ENCODE measurements at regions not wholly inside any gene's neighbourhood (a gene's known extent, or its start where the extent isn't known, plus 50 kb on each side); places are given as distances from the start of the nearest gene placed in this dataset.

- DNase-seq = no peak
Measured at GRCh38 chr2:120441744-120442471, 96.0 kb downstream of the INHBB start.

DNA sequence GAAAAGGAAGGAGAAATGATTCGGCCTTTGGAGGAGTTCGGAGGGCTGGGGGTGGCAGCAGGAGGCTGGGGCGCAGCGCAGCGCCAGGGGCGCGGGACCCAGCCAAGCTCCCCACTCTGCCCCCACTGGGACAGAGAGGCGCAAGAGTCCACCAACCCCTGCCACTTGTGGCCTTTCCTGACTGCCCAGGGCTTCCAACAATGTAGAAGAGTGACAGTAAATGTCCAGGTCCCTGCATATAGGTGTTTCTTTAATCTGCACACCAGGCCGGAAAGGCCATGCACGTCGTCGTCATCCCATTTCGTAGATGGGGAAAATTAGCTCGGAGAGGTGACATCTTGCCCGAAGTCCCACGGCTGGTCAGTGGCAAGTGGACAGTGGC lies 96.6 kb downstream of the INHBB start:
- no peak for DNase-seq

DNA sequence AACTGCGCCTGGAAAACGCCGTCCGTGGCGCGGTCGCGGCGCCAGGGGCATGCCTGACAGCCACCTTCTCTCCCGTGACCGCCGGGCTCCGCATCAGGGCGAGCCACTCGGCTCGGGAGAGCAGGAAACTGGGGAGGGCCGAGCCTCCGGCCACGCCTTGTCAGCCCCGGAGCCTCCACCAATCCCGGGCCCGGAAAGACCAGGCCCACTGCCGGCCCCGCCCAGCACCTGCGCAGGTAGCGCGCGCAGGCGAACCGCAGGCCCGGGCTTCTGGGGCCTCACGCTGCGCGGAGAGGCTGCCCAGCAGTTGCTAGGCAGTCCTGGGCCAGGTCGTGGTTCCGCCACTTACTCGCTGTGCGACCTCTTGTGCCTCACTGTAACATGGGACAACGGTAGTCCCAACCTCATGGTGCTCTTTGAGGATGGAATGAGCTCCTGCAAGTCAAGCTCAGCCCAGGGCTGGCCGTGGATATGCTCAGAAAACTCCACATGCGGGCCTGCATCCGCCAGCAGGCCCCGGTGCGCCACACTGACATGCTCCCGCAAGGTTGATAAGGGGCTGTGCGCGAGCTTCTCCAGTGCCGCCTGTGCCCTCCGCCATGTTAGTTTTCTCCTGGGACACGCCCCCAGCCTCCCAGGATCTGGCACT lies 97.1 kb downstream of the INHBB start:
- DNase-seq = no peak

DNA sequence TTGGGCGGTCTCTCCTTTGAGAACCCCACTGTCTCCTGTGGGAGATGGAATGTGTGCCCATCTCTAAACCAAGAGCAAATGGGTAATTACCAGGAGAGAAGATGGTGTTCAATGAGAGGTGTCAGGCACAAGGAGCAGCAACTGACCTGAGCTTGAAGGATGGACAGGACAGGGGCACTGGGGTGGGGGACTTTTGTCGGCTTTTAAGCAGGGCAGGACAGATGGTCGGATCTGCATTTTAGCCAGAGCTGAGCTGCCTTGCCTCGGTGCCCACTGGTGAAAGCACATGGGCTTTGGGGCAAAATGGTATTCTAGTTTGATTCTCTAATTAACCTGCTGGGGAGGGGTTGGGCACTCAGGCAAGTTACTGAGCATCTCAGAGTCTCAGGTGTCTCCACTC lies 98.0 kb downstream of the INHBB start:
- no peak for DNase-seq

GRCh38 chr2:120444691-120445240 lies 98.8 kb downstream of the INHBB start:
- no peak for DNase-seq

DNA sequence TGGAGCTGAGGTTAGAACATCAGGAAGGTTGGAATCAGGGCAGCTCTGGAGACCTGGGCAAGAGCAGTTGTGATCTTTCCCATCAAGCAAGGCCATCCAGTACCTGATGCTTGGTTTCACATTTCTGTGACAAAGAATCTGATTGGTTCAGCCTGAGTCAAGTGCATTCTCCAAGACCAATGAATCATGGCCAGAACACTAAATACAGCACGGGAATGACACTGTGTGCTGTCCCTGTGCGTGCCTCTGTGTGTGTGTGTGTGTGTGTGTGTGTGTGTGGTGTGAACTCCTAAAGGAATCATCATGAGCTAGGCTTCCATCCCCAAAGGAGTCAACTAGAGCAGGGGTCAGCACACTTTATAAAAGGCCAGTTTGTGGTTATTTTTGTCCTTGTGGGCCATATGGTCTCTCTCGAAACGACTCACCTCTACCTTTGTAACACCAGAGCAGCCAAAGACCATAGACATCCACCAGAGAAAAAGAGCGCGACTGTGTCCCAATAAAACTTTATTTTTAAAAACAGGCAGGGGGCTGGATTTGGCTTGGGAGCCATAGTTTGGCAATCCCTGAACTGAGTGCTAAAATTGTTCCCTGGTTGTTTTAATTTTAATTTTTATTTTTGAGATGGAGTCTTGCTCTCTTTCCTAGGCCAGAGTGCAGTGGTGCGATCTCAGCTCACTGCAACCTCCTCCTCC lies 99.7 kb downstream of the INHBB start:
- no peak for DNase-seq

DNA sequence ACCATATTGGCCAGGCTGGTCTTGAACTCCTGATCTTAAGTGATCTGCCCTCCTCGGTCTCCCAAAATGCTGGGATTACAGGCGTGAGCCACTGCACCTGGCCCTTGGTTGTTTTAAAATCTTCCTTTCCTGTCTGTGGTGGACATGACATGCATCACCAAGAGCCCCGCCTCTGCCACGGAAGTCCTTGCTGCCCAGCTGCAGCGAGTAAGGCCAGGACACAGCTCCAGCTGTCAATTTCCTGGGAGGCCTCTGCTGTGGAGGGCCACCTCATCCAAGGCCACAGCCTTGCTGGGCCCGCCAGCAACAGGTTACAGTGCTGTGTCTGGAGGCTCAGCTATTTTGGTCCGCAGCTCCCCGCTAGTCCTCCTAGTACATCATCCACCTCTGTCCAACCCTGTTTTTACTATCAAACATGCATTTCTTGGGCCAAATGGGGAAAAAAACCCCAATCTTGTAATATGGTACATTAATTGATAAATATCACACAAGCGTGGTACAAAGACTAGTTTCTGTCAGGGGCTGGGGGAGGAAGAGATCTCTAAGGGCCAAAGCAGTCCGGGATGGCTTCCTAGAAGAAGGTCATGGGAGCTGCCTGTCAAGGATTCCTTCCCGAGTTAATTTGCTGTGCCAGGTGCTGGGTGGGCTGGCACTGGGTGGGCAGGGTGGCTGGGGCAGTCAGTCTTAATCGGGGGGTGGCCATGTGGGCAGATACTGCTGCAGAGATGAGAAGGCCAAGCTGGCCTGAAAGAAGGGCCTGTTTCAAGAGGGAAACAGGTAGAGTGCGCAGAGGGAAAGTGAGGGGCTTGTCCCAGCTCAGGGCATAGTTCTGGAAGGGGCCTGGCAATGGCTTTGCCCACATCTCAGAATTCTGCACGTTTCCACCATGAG lies 100.5 kb downstream of the INHBB start:
- no peak for DNase-seq

- DNase-seq = no peak
Measured at GRCh38 chr2:120447127-120447785, 101.3 kb downstream of the INHBB start.

- no peak for DNase-seq
Measured at GRCh38 chr2:120448436-120448835, 102.5 kb downstream of the INHBB start.

DNA sequence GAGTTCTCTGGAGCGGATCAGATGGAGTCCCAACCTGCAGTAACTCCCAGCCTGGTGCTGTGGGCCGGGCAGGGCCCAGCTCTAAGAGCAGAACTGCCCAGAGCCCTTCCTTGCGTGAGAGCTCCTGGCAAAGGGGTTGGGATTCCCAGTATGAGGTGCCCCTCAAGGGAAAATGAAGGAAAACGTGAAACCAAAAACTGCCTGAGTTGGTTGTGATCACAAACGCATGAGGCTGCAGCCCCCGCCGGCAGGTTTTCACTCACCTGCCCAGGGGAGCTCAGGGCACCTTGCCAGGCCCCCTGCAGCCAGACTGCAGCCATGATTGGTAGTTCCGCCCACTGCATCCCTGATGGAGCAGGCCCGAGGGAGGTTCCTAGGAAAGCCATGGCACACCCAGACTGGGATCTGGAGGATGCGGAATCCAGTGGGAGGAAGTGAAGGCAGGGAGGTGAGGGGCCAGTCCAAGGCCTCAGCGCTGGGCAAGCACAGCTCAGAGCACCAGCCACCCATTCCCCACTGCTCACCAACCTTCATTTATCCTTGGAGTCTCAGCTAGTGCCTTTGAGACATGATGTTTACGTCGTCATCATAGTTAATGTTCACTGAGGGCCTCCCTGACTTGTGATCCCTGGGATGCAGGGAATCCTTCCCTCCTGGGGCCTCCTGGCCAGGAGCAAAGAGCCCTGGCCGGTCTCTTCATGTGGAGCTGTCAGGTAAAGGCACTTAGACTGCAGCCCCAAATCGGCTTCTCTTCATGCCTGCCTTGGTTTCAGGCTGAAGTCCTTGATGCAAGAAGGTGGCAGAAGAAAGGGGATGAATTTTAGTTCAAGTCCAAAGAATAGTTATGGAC lies 103.2 kb downstream of the INHBB start:
- no peak for DNase-seq

GRCh38 chr2:120450196-120450820 lies 104.4 kb downstream of the INHBB start:
- no peak for DNase-seq

- DNase-seq = no peak
Measured at GRCh38 chr2:120451334-120451733, 105.4 kb downstream of the INHBB start.

- DNase-seq = no peak
Measured at GRCh38 chr2:120452131-120452530, 106.2 kb downstream of the INHBB start.

- no peak for DNase-seq
Measured at GRCh38 chr2:120452945-120453634, 107.2 kb downstream of the INHBB start.

GRCh38 chr2:120453635-120453998 lies 107.7 kb downstream of the INHBB start:
- DNase-seq = no peak

- no peak for DNase-seq
Measured at GRCh38 chr2:120454654-120455385, 108.9 kb downstream of the INHBB start.

GRCh38 chr2:120455390-120455789 lies 109.5 kb downstream of the INHBB start:
- DNase-seq = no peak

- no peak for DNase-seq
Measured at GRCh38 chr2:120456867-120457266, 110.9 kb downstream of the INHBB start.

GRCh38 chr2:120460511-120460910 lies 114.6 kb downstream of the INHBB start:
- DNase-seq = no peak

DNA sequence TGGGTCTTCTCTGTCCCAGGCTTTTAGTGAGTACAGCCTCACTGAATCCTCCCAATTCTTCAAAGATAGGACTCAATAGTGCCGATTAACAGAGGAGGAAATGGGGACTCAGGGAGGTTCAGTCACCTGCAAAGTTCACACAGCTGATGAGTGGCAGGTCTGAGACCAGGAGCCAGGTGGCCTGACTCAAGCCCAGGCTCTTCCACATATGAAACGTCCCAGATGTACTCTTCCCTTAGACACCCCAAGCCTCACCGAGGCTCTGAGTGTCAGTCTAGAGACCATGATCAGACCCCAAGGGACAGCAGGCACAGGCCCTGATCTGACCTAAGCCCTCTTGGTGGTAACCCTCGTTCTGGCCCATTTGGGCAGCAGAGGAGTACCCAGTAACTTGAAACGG lies 115.2 kb downstream of the INHBB start:
- DNase-seq = no peak
